Body of pancreas (tissue), 4 donors: ENCODE measurements at regions not wholly inside any gene's neighbourhood (a gene's known extent, or its start where the extent isn't known, plus 50 kb on each side); places are given as distances from the start of the nearest gene placed in this dataset.
A peak's percentile ranks its signal among the peaks of the same experiment; 100 is the strongest.

Source experiments
- ATAC-seq: fragments of 150-250 bp; one replicate; pipeline ENCODE4 v1.9.1; 2016
- DNase-seq, 4 donors: peaks; one replicate each; pipeline ENCODE4 v3.0.0-alpha.2; 2019
- H3K27ac ChIP-seq, 4 donors: fragments of 200-600 bp; sonication (generic); 1 replicate in 3 of 4; 2 replicates in 1 of 4; pipeline versions ENCODE4 v1.5.1 to v1.6.1; 2016 to 2019; ENCODE audit warnings: mild to moderate bottlenecking in 1 of 4, mixed read lengths in 1 of 4, moderate library complexity in 1 of 4
- H3K27me3 ChIP-seq, 2 donors: fragments of 200-600 bp; sonication (generic); one replicate each; pipeline ENCODE4 v1.6.0; 2016; ENCODE audit warnings: mild to moderate bottlenecking in 1 of 2
- H3K36me3 ChIP-seq, 2 donors: fragments of 200-600 bp; sonication (generic); replicated peaks in 1 of 2; 2 replicates each; pipeline ENCODE4 v1.5.1; 2016; ENCODE audit warnings: low read depth in 2 of 2; ENCODE audit not compliant: insufficient read depth in 1 of 2
- H3K4me1 ChIP-seq: fragments of 200-600 bp; sonication (generic); one replicate; pipeline ENCODE4 v1.6.0; 2016
- H3K4me3 ChIP-seq, 2 donors: fragments of 200-600 bp; sonication (generic); 1 replicate in 1 of 2; 2 replicates in 1 of 2; pipeline ENCODE4 v1.5.1; 2016 to 2019
- H3K9me3 ChIP-seq, 3 donors: fragments of 200-600 bp; sonication (generic); 1 replicate in 2 of 3; 2 replicates in 1 of 3; pipeline ENCODE4 v1.5.1; 2016
- CTCF ChIP-seq, 7 experiments: fragments of 450-650 bp in 4 of 7; fragments of 200-600 bp in 3 of 7; sonication (generic) in 3 of 7; IDR thresholded peaks; one replicate each; pipeline ENCODE4 v1.5.1; 2016 to 2019; ENCODE audit warnings: antibody characterized with exemption in 7 of 7
- POLR2A ChIP-seq, 3 donors: fragments of 450-650 bp; IDR thresholded peaks; one replicate each; pipeline ENCODE4 v1.6.1; 2016; ENCODE audit warnings: antibody characterized with exemption in 3 of 3, mild to moderate bottlenecking in 2 of 3
- WGBS, 2 donors: methylation state at CpG; one replicate each; pipeline ENCODE4 v1.1.5; 2017; 5-methylcytosine and 5-hydroxymethylcytosine counted together
- intact Hi-C: fragments of 100-400 bp; cut with DNase I; formaldehyde crosslinking; loops from one replicate; pipeline ENCODE4 v1.15.1; 2023

- Histone ChIP-seq H3K27me3 (no peaks in the 10 kb centered on the region), H3K4me3 (no peak overlapping the region), H3K4me1 (no peaks in the 10 kb centered on the region), H3K27ac (no peak overlapping the region), H3K36me3 (no peaks in the 10 kb centered on the region), H3K9me3 (no peaks in the 10 kb centered on the region)
- 70 to 100% methylated on average over 1 to 27 of the region's 27 CpGs for WGBS, 2 donors
- DNase-seq = no peak
- no peak for ATAC-seq
- TF ChIP-seq CTCF (IDR thresholded peaks at IDR 0.05) (no peak), POLR2A (IDR thresholded peaks at IDR 0.05) (no peak)
- intact Hi-C loops = no loop called here
These were observed 136.5 kb upstream of the NKX1-1 start for GRCh38 chr4:1542516-1543320.

DNA sequence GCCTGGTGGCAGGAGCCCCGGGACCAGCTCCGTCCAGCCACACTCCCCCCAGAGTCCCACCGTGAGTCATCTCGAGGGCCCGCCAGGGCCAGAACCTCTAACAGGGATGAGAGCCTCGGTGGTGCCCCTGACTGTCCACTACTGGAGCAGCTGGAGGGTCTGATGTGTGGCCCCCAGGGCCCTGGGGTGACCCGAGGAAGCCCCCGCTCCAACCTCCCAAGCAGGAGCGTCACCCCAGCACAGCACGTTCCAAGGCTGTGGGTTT lies 135.9 kb upstream of the NKX1-1 start:
- intact Hi-C loops = no loop called here
- Histone ChIP-seq H3K27ac (peak overlapping the region in 1 of 4 donors; percentile 6), H3K9me3 (no peaks in the 10 kb centered on the region), H3K4me3 (no peak overlapping the region), H3K4me1 (no peaks in the 10 kb centered on the region), H3K27me3 (no peaks in the 10 kb centered on the region), H3K36me3 (no peaks in the 10 kb centered on the region)
- no peak for ATAC-seq
- TF ChIP-seq CTCF (IDR thresholded peaks at IDR 0.05) (no peak), POLR2A (IDR thresholded peaks at IDR 0.05) (no peak)
- DNase-seq = no peak
- 53 to 66% methylated on average over 4 to 6 of the region's 10 CpGs for WGBS, 2 donors

DNA sequence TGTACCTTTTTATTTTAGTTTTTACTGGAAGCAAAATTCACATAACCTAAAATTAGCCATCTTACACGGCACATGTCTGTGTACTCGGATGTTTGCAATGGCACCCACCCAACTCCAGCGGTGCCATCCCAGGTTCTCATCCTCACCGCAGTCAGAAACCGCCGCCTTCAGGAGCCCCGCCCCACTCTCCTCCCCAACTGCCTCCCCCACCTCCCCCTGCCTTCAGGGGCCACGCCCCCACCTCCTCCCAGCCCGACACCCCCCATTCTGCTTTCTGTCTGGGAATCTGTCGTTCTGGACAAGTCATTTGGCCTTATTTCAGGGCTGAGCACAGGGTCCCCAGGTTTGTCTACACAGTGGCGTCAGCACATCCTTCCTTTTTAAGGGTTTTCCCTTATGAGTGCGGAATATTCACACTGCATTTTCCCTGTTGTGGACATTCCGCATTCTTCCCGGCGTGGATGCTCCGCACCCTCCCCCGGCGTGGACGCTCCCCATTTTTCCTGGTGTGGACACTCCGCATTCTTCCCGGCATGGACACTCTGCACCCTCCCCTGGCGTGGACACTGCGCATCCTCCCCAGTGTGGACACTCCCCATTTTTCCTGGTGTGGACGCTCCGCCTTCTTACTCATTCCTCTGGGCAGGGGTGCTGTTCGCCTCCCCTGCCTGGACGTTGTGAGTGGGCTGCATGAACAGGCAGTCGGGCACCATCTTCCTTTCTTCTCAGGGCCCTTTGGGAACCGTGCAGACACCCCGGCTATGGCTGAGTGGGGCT lies 135.4 kb upstream of the NKX1-1 start:
- no peaks in the 10 kb centered on the region for H3K4me1 ChIP-seq

DNA sequence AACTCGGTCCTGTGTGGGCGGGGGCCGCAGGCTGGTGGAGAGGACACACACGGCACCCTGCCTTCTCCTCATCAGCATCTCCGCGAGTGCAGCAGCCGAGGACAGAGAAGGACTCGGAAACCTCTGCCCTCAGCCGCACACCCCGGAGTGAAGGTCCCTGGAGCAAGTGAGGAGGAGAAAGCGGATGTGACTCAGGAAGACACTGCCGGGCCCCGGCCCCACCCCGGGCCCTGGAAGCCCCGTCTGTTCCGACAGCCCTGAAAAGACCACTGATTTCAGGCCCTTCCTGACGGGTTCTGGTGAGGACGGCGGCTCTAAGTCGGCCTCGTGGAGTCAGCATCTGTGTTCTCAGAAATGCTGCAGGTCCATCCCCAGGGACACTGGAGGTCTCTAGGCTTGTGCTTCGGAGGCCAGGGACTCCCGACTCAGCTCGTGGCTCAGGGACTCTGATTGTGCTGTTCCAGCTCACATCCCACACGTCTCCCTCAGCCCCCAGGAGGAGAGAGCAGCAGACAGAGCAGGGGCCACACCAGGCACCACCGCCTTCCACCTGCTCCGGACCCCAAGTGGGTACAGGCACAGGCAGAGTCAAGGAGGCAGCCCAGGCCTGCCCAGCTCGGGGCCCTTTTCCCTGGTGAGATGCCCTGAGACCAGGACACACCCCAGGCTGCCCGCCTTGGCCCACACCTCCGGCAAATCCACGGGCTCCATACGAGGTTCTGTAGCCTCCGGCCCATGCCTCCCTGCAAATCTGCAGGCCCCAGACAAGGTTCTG lies 134.5 kb upstream of the NKX1-1 start:
- WGBS, 2 donors = 65 to 71% methylated on average over 21 to 32 of the region's 33 CpGs
- DNase-seq = no peak

More for the DNA sequence above, 135.4 kb upstream of the NKX1-1 start:
- Histone ChIP-seq H3K27me3 (no peaks in the 10 kb centered on the region), H3K4me3 (no peak overlapping the region), H3K9me3 (no peaks in the 10 kb centered on the region), H3K36me3 (no peaks in the 10 kb centered on the region), H3K27ac (peak overlapping the region in 1 of 4 donors; percentile 6)
- TF ChIP-seq CTCF (IDR thresholded peaks at IDR 0.05) = no peak
- TF ChIP-seq POLR2A (IDR thresholded peaks at IDR 0.05) = no peak
- whole genome bisulfite sequencing, 2 donors = 64 to 66% methylated on average over 27 to 29 of the region's 30 CpGs
- ATAC-seq (peak; percentile 43), DNase-seq (no peak)
- intact Hi-C loops = no loop called here

More for the DNA sequence above, 134.5 kb upstream of the NKX1-1 start:
- no peak for ATAC-seq
- Histone ChIP-seq H3K4me1 (no peaks in the 10 kb centered on the region), H3K4me3 (no peak overlapping the region), H3K27me3 (no peaks in the 10 kb centered on the region), H3K27ac (no peak overlapping the region), H3K36me3 (no peaks in the 10 kb centered on the region), H3K9me3 (no peaks in the 10 kb centered on the region)
- intact Hi-C loops = no loop called here
- TF ChIP-seq CTCF (IDR thresholded peaks at IDR 0.05) = no peak
- no peak for TF ChIP-seq POLR2A (IDR thresholded peaks at IDR 0.05)
